K562 (cell line): ENCODE measurements at regions not wholly inside any gene's neighbourhood (a gene's known extent, or its start where the extent isn't known, plus 50 kb on each side); places are given as distances from the start of the nearest gene placed in this dataset.

Experiments used
- ATAC-seq: fragments of 200-7000 bp; cut with Tn5 transposase; 3 replicates; pipeline ENCODE4 v1.9.1; 2020; ENCODE audit warnings: moderate library complexity
- BruUV-seq: library from RNA; stranded (reverse); fragments of 400-500 nt; replicated peaks from 2 replicates; lab custom pipeline; 2021; lab: Mats Ljungman, UMichigan
- CTCF ChIA-PET: fragments of 300-600 bp; formaldehyde crosslinking; extraction: SDS; loops from one replicate; lab custom pipeline; 2021; ENCODE audit warnings: low intra/inter-chr PET ratio; lab: Yijun Ruan, JAX
- POLR2A ChIA-PET: fragments of 300-600, 350-650 bp; sonication (Branson Sonifier 250); formaldehyde crosslinking; extraction: SDS; loops from one replicate; lab custom pipeline; 2021; ENCODE audit warnings: antibody characterized with exemption, inconsistent platforms; lab: Yijun Ruan, JAX
- DNase-seq, 4 experiments: peaks; one replicate each; pipeline versions ENCODE4 v3.0.0 to v3.0.0-alpha.2; 2011 to 2018; ENCODE audit warnings: low spot score in 3 of 4, mixed read lengths in 3 of 4; ENCODE audit errors: extremely low read depth in 1 of 4
- FAIRE-seq: peaks from 2 replicates; lab custom pipeline; 2011; peaks lifted over from hg19 to GRCh38; lab: Jason Lieb, UNC
- H2AFZ ChIP-seq: 2 replicates; pipeline ENCODE4 v1.6.0; 2011; ENCODE audit warnings: low read depth, low read length, control low read depth, inconsistent platforms
- H3K27ac ChIP-seq: fragments of 200-600 bp; 3 replicates; pipeline ENCODE4 v1.8.0; 2011; ENCODE audit warnings: low read depth, mild to moderate bottlenecking, control low read depth, inconsistent platforms, low read length, moderate library complexity, mixed read lengths; ENCODE audit errors: extremely low read depth
- H3K27me3 ChIP-seq, 2 experiments: fragments of 300-600 bp in 1 of 2; 2 replicates in 1 of 2; 3 replicates in 1 of 2; pipeline versions ENCODE4 v1.6.0 to v1.8.0; 2011; ENCODE audit warnings: inconsistent platforms in 2 of 2, low read length in 2 of 2, mild to moderate bottlenecking in 1 of 2, mixed read lengths in 1 of 2, moderate library complexity in 1 of 2; ENCODE audit not compliant: control insufficient read depth in 2 of 2, insufficient read depth in 2 of 2
- H3K36me3 ChIP-seq: fragments of 300-600 bp; 3 replicates; pipeline ENCODE4 v1.8.0; 2011; ENCODE audit warnings: mild to moderate bottlenecking, low read length, inconsistent platforms; ENCODE audit not compliant: control insufficient read depth, insufficient read depth
- H3K4me1 ChIP-seq, 2 experiments: fragments of 200-600 bp in 1 of 2; replicated peaks in 1 of 2; 2 replicates in 1 of 2; 3 replicates in 1 of 2; pipeline versions ENCODE4 v1.5.1 to v1.8.0; 2011; ENCODE audit warnings: inconsistent platforms in 2 of 2, low read length in 2 of 2, mild to moderate bottlenecking in 1 of 2, mixed read lengths in 1 of 2, moderate library complexity in 1 of 2; ENCODE audit not compliant: control insufficient read depth in 2 of 2, insufficient read depth in 2 of 2
- H3K4me2 ChIP-seq: 2 replicates; pipeline ENCODE4 v1.6.1; 2011; ENCODE audit warnings: low read length, control low read depth, inconsistent platforms, mixed read lengths; ENCODE audit not compliant: insufficient read depth
- H3K4me3 ChIP-seq: fragments of 200-600 bp; sonication (generic), shearing (Covaris generic); 2 replicates; pipeline ENCODE4 v1.5.1; 2016; ENCODE audit warnings: control low read depth, inconsistent platforms
- H3K79me2 ChIP-seq: fragments of 200-600 bp; 3 replicates; pipeline ENCODE4 v1.8.0; 2011; ENCODE audit warnings: low read length, inconsistent platforms; ENCODE audit not compliant: control insufficient read depth, insufficient read depth
- H3K9ac ChIP-seq, 2 experiments: 2 replicates each; pipeline versions ENCODE4 v1.6.0 to v1.6.1; 2011; ENCODE audit warnings: low read depth in 2 of 2, low read length in 2 of 2, control low read depth in 1 of 2, inconsistent platforms in 1 of 2, mild to moderate bottlenecking in 1 of 2, mixed read lengths in 1 of 2; ENCODE audit not compliant: insufficient read depth in 1 of 2
- H3K9me1 ChIP-seq: one replicate; pipeline ENCODE4 v1.6.0; 2011; ENCODE audit warnings: inconsistent platforms, mild to moderate bottlenecking, low read length, moderate library complexity; ENCODE audit not compliant: control insufficient read depth, insufficient read depth
- H3K9me3 ChIP-seq: replicated peaks from 2 replicates; pipeline ENCODE4 v1.5.1; 2011; ENCODE audit warnings: low read depth, low read length, inconsistent platforms; ENCODE audit not compliant: control insufficient read depth, insufficient read depth
- H4K20me1 ChIP-seq: replicated peaks from 2 replicates; pipeline ENCODE4 v1.6.1; 2011; ENCODE audit warnings: low read length, inconsistent platforms, mixed read lengths; ENCODE audit not compliant: control insufficient read depth, insufficient read depth
- BRD4 ChIP-seq: fragments of 200-600 bp; sonication (generic); IDR thresholded peaks from 2 replicates; pipeline ENCODE4 v1.6.1; 2017; ENCODE audit warnings: inconsistent platforms
- L3MBTL2 ChIP-seq: fragments of 450-650 bp; IDR thresholded peaks from 2 replicates; pipeline ENCODE4 v1.6.1; 2016; ENCODE audit warnings: mild to moderate bottlenecking, moderate library complexity
- NEUROD1 ChIP-seq: fragments of 150-350 bp; IDR thresholded peaks from 2 replicates; pipeline ENCODE4 v1.6.1; 2014; ENCODE audit warnings: borderline replicate concordance, low read length, low read depth; ENCODE audit not compliant: partially characterized antibody
- POLR2AphosphoS2 ChIP-seq: IDR thresholded peaks from 2 replicates; pipeline ENCODE4 v1.6.1; 2012; ENCODE audit warnings: low read length, improper control_type of control experiment
- RCOR1 ChIP-seq, 2 experiments: IDR thresholded peaks; 2 replicates each; pipeline ENCODE4 v1.6.1; 2012; ENCODE audit warnings: low read depth in 2 of 2, low read length in 2 of 2, borderline replicate concordance in 1 of 2, improper control_type of control experiment in 1 of 2
- RUNX1 ChIP-seq: sonication (generic); IDR thresholded peaks from 2 replicates; pipeline ENCODE4 v1.6.1; 2016; ENCODE audit warnings: antibody characterized with exemption, low read depth
- SETDB1 ChIP-seq: IDR thresholded peaks from one replicate; pipeline ENCODE4 v1.6.1; 2012; ENCODE audit warnings: low read length, control low read depth, inconsistent platforms
- STAT5A ChIP-seq: IDR thresholded peaks from 2 replicates; pipeline ENCODE4 v1.6.1; 2012; ENCODE audit warnings: low read length, inconsistent platforms, borderline replicate concordance
- TAF9B ChIP-seq: fragments of 450-650 bp; IDR thresholded peaks from 2 replicates; pipeline ENCODE4 v1.6.1; 2018; ENCODE audit warnings: mild to moderate bottlenecking; ENCODE audit not compliant: partially characterized antibody
- TEAD1 ChIP-seq, 2 experiments: fragments of 450-650 bp in 1 of 2; sonication (generic) in 1 of 2; formaldehyde crosslinking; IDR thresholded peaks; 2 replicates each; pipeline versions ENCODE4 v1.4.0 to v1.8.0; 2020 to 2022; ENCODE audit warnings: mild to moderate bottlenecking in 2 of 2, missing genetic modification reagents in 1 of 2
- ZNF408 ChIP-seq: fragments of 250-450 bp; sonication (Bioruptor Pico); IDR thresholded peaks from 2 replicates; pipeline ENCODE4 v1.4.0; 2020; ENCODE audit warnings: low read depth, mild to moderate bottlenecking, moderate library complexity
- WGBS: fragments of 100-300 bp; shearing (Covaris generic); methylation state at CpG from one replicate; pipeline ENCODE4 v1.1.6; 2016; ENCODE audit warnings: low coverage, mixed read lengths; ENCODE audit not compliant: insufficient coverage; ENCODE audit errors: missing lambda C conversion rate; 5-methylcytosine and 5-hydroxymethylcytosine counted together
- in situ Hi-C: fragments of 300-500 bp; cut with MboI; formaldehyde crosslinking; loops from 4 replicates; pipeline ENCODE4 v1.15.0; 2018; ENCODE audit warnings: inconsistent platforms, mixed read lengths
- intact Hi-C: fragments of 100-400 bp; cut with micrococcal nuclease; formaldehyde crosslinking; loops from 2 replicates; pipeline ENCODE4 v1.14.2; 2022
- TF ChIP-seq, protein P1 (sequence below), 2 experiments: fragments of 450-650 bp; formaldehyde crosslinking in 1 of 2; IDR thresholded peaks; 2 replicates each; pipeline versions ENCODE4 v1.4.0 to v1.6.1; 2014 to 2020; ENCODE audit warnings: mild to moderate bottlenecking in 2 of 2, borderline replicate concordance in 1 of 2, low read depth in 1 of 2
- TF ChIP-seq, protein P2 (sequence below): fragments of 250-450 bp; sonication (Bioruptor Pico); IDR thresholded peaks from 2 replicates; pipeline ENCODE4 v1.8.0; 2021; ENCODE audit warnings: mild to moderate bottlenecking, moderate library complexity

DNA sequence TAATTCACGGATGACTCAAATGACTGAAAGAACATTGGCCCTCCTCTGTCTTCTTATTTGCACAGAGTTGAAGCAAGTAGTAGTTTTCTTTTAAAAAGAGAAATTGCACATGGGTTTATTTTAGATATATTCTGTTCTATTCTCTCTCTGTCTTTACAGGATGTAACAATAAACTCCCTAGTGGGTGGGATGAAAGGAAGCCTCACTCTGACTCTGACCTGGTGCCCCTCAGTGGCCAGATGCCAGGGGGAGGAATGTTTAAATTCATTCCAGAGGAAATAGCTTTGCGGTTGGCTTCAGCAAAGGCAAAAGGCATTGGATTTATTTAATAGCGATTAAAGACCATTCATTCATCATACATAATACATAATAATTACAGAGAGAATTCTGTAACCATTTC, 156.4 kb upstream of the MTPN start (continued):
- TF ChIP-seq, protein P1, sequence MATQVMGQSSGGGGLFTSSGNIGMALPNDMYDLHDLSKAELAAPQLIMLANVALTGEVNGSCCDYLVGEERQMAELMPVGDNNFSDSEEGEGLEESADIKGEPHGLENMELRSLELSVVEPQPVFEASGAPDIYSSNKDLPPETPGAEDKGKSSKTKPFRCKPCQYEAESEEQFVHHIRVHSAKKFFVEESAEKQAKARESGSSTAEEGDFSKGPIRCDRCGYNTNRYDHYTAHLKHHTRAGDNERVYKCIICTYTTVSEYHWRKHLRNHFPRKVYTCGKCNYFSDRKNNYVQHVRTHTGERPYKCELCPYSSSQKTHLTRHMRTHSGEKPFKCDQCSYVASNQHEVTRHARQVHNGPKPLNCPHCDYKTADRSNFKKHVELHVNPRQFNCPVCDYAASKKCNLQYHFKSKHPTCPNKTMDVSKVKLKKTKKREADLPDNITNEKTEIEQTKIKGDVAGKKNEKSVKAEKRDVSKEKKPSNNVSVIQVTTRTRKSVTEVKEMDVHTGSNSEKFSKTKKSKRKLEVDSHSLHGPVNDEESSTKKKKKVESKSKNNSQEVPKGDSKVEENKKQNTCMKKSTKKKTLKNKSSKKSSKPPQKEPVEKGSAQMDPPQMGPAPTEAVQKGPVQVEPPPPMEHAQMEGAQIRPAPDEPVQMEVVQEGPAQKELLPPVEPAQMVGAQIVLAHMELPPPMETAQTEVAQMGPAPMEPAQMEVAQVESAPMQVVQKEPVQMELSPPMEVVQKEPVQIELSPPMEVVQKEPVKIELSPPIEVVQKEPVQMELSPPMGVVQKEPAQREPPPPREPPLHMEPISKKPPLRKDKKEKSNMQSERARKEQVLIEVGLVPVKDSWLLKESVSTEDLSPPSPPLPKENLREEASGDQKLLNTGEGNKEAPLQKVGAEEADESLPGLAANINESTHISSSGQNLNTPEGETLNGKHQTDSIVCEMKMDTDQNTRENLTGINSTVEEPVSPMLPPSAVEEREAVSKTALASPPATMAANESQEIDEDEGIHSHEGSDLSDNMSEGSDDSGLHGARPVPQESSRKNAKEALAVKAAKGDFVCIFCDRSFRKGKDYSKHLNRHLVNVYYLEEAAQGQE (IDR thresholded peaks at IDR 0.05; ENCODE audit: borderline replicate concordance), result no peak
- TF ChIP-seq, protein P1 (CRISPR knock-in tag; IDR thresholded peaks at IDR 0.05; ENCODE audit: low read depth), result no peak
- TF ChIP-seq, all 486 proteins: peak for 0

DNA sequence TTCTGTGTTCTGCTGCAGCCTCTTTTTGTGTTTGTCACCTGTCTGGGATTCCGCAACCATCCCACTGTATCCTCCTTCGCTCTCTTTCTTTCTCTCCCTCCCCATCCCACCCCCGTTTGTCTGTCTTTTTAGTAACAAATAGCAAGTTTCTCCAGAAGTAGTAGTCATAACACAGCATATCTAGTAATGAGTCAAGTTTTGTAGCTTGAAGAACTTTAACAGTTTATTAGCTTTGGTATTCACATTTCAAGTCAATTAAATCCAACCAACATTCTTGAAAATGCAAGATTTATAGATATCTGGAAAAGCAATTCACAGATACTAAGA, 154.1 kb upstream of the MTPN start:
- intact Hi-C loops (no loop called here), in situ Hi-C loops (no loop called here)
- Histone ChIP-seq H3K9me1 (no peaks in the 10 kb centered on the region), H3K4me2 (no peak overlapping the region), H3K9me3 (no peaks in the 10 kb centered on the region), H3K27me3 (no peaks in the 10 kb centered on the region), H4K20me1 (no peaks in the 10 kb centered on the region), H2AFZ (no peak overlapping the region), H3K79me2 (peaks cover 8% of the 10 kb centered on the region; the same call in 1 of the 3 replicates), H3K4me3 (no peak overlapping the region), H3K4me1 (no peaks in the 10 kb centered on the region; a peak in 1 of 5 replicates), H3K36me3 (no peaks in the 10 kb centered on the region; the same call in 2 of the 3 replicates), H3K9ac (no peak overlapping the region), H3K27ac (no peak overlapping the region)
- DNase-seq (no peak), ATAC-seq (no peak), FAIRE-seq (no peak)
- BruUV-seq, result no TSS peak
- POLR2A ChIA-PET, result interaction anchor here (0.5 to 1.3 kb wide), 3 partner anchors 16 to 208 kb away, joined by 3 read pairs; no protein-coding TSS in a partner anchor
- WGBS, result 86% methylated on average over 3 of the region's 3 CpGs
- CTCF ChIA-PET, result no interaction called here
- TF ChIP-seq RUNX1, result no peak
- no peak for TF ChIP-seq POLR2AphosphoS2
- no peak for TF ChIP-seq TEAD1 (CRISPR knock-in tag; IDR thresholded peaks at IDR 0.05)
- TF ChIP-seq, protein P2, sequence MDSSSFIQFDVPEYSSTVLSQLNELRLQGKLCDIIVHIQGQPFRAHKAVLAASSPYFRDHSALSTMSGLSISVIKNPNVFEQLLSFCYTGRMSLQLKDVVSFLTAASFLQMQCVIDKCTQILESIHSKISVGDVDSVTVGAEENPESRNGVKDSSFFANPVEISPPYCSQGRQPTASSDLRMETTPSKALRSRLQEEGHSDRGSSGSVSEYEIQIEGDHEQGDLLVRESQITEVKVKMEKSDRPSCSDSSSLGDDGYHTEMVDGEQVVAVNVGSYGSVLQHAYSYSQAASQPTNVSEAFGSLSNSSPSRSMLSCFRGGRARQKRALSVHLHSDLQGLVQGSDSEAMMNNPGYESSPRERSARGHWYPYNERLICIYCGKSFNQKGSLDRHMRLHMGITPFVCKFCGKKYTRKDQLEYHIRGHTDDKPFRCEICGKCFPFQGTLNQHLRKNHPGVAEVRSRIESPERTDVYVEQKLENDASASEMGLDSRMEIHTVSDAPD, result no peak
- no peak for TF ChIP-seq STAT5A
- no peak for TF ChIP-seq NEUROD1
- TF ChIP-seq SETDB1, result no peak
- TF ChIP-seq L3MBTL2, result no peak
- no peak for TF ChIP-seq ZNF408 (CRISPR knock-in tag)
- no peak for TF ChIP-seq BRD4
- TF ChIP-seq TAF9B, result no peak
- no peak for TF ChIP-seq RCOR1 (IDR thresholded peaks at IDR 0.05; ENCODE audit: borderline replicate concordance in 1 of 2, low read depth in 2 of 2, low read length in 2 of 2)
